ENCODE measurements at regions not wholly inside any gene's neighbourhood (a gene's known extent, or its start where the extent isn't known, plus 50 kb on each side); places are given as distances from the start of the nearest gene placed in this dataset.

GRCh38 chr15:39151545-39151944, 429.3 kb upstream of the THBS1 start:
- Histone ChIP-seq H3K4me1 (replicated peaks in 1 of 4; ENCODE audit: control insufficient read depth in 3 of 4, insufficient read depth in 4 of 4, low read length in 3 of 4) (peaks cover 0 to 3% (median 0%) of the 10 kb centered on the region in 4 experiments; a peak in 1 of 7 replicates), H3K36me3 (ENCODE audit: control insufficient read depth in 2 of 4, insufficient read depth in 4 of 4, low read length in 3 of 4) (no peaks in the 10 kb centered on the region), H3K4ac (replicated peaks; ENCODE audit: insufficient read length, low read depth, low read length) (no peak overlapping the region), H3K27me3 (replicated peaks in 1 of 4; ENCODE audit: control insufficient read depth in 3 of 4, extremely low read depth in 1 of 4, insufficient read depth in 3 of 4, low read length in 3 of 4) (no peaks in the 10 kb centered on the region), H3K18ac (ENCODE audit: extremely low read depth, low read length) (no peak overlapping the region), H3K14ac (ENCODE audit: insufficient read length) (no peak overlapping the region), H2AK5ac (ENCODE audit: low read depth, low read length) (no peak overlapping the region), H2BK12ac (ENCODE audit: low read depth, low read length) (no peak overlapping the region), H3K9me3 (ENCODE audit: insufficient read depth in 2 of 2, low read depth in 1 of 2, low read length in 1 of 2) (no peaks in the 10 kb centered on the region), H3K56ac (replicated peaks; ENCODE audit: insufficient read length, low read depth, low read length) (no peak overlapping the region), H3K23me2 (ENCODE audit: low read depth, low read length) (no peaks in the 10 kb centered on the region), H3K27ac (ENCODE audit: low read depth, low read length) (no peak overlapping the region), H3K9ac (replicated peaks in 1 of 4; ENCODE audit: extremely low read depth in 1 of 4, low read depth in 3 of 4, low read length in 3 of 4) (no peak overlapping the region), H3K79me2 (ENCODE audit: control insufficient read depth in 1 of 2, insufficient read depth in 2 of 2, low read length in 2 of 2) (no peaks in the 10 kb centered on the region), H2BK120ac (replicated peaks; ENCODE audit: low read depth, low read length) (no peak overlapping the region), H3K23ac (ENCODE audit: insufficient read length) (no peak overlapping the region), H2AFZ (ENCODE audit: low read length) (no peak overlapping the region), H4K20me1 (replicated peaks in 1 of 2; ENCODE audit: control insufficient read depth in 1 of 2, insufficient read depth in 2 of 2, low read length in 2 of 2) (no peaks in the 10 kb centered on the region), H2BK20ac (ENCODE audit: low read length) (no peak overlapping the region), H4K91ac (replicated peaks; ENCODE audit: insufficient read length, low read length) (no peak overlapping the region), H3K4me2 (ENCODE audit: insufficient read depth in 1 of 2, low read depth in 2 of 2, low read length in 2 of 2) (no peak overlapping the region), H2BK5ac (ENCODE audit: low read depth, low read length) (no peak overlapping the region), H2BK15ac (ENCODE audit: low read length) (no peak overlapping the region), H4K5ac (ENCODE audit: insufficient read length, low read depth, low read length) (no peak overlapping the region), H4K8ac (ENCODE audit: extremely low read depth, insufficient read depth, low read length) (no peak overlapping the region), H3K79me1 (ENCODE audit: low read depth, low read length) (no peaks in the 10 kb centered on the region), H3K4me3 (ENCODE audit: extremely low read depth in 1 of 4, insufficient read depth in 2 of 4, low read depth in 3 of 4, low read length in 4 of 4) (no peak overlapping the region)
- ChIA-PET POLR2A (ENCODE audit: partially characterized antibody) (interaction anchor here (0.6 kb wide), 1 partner anchor 11 kb away, joined by 3 read pairs; no protein-coding TSS in a partner anchor), CTCF (ENCODE audit: partially characterized antibody) (interaction anchor here (0.6 to 1.3 kb wide), 5 partner anchors 14 to 444 kb away, joined by 3 to 5 read pairs (median 4); partner anchors contain the start of gene THBS1)
- no peak for FAIRE-seq
- 79% methylated on average over 2 of the region's 2 CpGs; no CpG with 5 or more reads in 1 of the 2 experiments for WGBS, 2 experiments (ENCODE audit: extremely low coverage in 1 of 2, insufficient coverage in 1 of 2, insufficient read length in 1 of 2, insufficient replicate concordance in 2 of 2, low coverage in 1 of 2, low lambda C conversion rate in 2 of 2, missing lambda C conversion rate in 1 of 2)
- no peak for DNase-seq (ENCODE audit: low read depth in 1 of 2, low spot score in 2 of 2)
- no peak for TF ChIP-seq NANOG (IDR thresholded peaks at IDR 0.05; ENCODE audit: insufficient read depth, low read depth, low read length, poor library complexity, severe bottlenecking)
- no peak for TF ChIP-seq KDM5A (IDR thresholded peaks at IDR 0.05; ENCODE audit: low read length)
- no peak for TF ChIP-seq CTCF (IDR thresholded peaks at IDR 0.05; ENCODE audit: control extremely low read depth in 1 of 3, insufficient read depth in 1 of 3, low read depth in 1 of 3, low read length in 3 of 3)
- TF ChIP-seq ASH2L (IDR thresholded peaks at IDR 0.05; ENCODE audit: low read length) = no peak
- TF ChIP-seq RNF2 (IDR thresholded peaks at IDR 0.05; ENCODE audit: borderline replicate concordance, low read depth, low read length, missing control alignments, poor library complexity, severe bottlenecking) = no peak
- TF ChIP-seq SIRT6 (IDR thresholded peaks at IDR 0.05; ENCODE audit: low read length) = no peak
- no peak for TF ChIP-seq MAFK (IDR thresholded peaks at IDR 0.05; ENCODE audit: low read depth, low read length)
- TF ChIP-seq GTF2F1 (IDR thresholded peaks at IDR 0.05; ENCODE audit: borderline replicate concordance, low read depth, low read length) = no peak
- TF ChIP-seq KDM1A (IDR thresholded peaks at IDR 0.05; ENCODE audit: borderline replicate concordance, low read length) = no peak
- no peak for TF ChIP-seq FOSL1 (IDR thresholded peaks at IDR 0.05; ENCODE audit: insufficient read depth, low read depth, low read length)
- TF ChIP-seq TEAD4 (IDR thresholded peaks at IDR 0.05; ENCODE audit: low read depth, low read length) = no peak
- no peak for TF ChIP-seq SAP30 (IDR thresholded peaks at IDR 0.05; ENCODE audit: insufficient read depth, insufficient replicate concordance, low read length)
